HCT116 (cell line): ENCODE measurements at regions not wholly inside any gene's neighbourhood (a gene's known extent, or its start where the extent isn't known, plus 50 kb on each side); places are given as distances from the start of the nearest gene placed in this dataset.

Experiments used
- ATAC-seq: fragments of 200-7000 bp; cut with Tn5 transposase; 2 replicates; pipeline ENCODE4 v1.9.1; 2020; ENCODE audit warnings: mild to moderate bottlenecking, moderate library complexity
- BruUV-seq: library from RNA; stranded (reverse); fragments of 400-500 nt; replicated peaks from 2 replicates; lab custom pipeline; 2021; lab: Mats Ljungman, UMichigan
- CTCF ChIA-PET: fragments of 300-600 bp; sonication (Branson Sonifier 250); formaldehyde crosslinking; loops from one replicate; lab custom pipeline; 2021; ENCODE audit warnings: antibody characterized with exemption; lab: Charles Lee
- POLR2A ChIA-PET: fragments of 300-600, 350-600 bp; sonication (Branson Sonifier 250); formaldehyde crosslinking; loops from one replicate; lab custom pipeline; 2021; ENCODE audit warnings: antibody characterized with exemption; lab: Charles Lee
- RAD21 ChIA-PET, 2 experiments: fragments of 300-600 bp; sonication (Branson Sonifier 250); formaldehyde crosslinking; loops; one replicate each; lab custom pipeline; 2023; ENCODE audit warnings: low total read pairs in 2 of 2; ENCODE audit not compliant: uncharacterized antibody in 2 of 2, unreplicated experiment in 2 of 2, low non-redundant PET in 1 of 2; lab: Charles Lee
- DNase-seq: peaks from one replicate; pipeline ENCODE4 v3.0.0-alpha.2; 2010; ENCODE audit warnings: low read depth, low spot score
- H2AFZ ChIP-seq: fragments of 200-600 bp; shearing (Covaris generic), sonication (generic); 2 replicates; pipeline ENCODE4 v1.6.1; 2017; ENCODE audit warnings: low read depth, mixed run types, mixed read lengths, antibody characterized with exemption, low read length; ENCODE audit not compliant: poor library complexity, severe bottlenecking
- H3K27ac ChIP-seq: 2 replicates; pipeline ENCODE4 v1.5.1; 2012; ENCODE audit warnings: low read depth, low read length
- H3K27me3 ChIP-seq: fragments of 200-600 bp; sonication (generic); 2 replicates; pipeline ENCODE4 v1.6.1; 2016; ENCODE audit warnings: mixed run types, low read length, mixed read lengths; ENCODE audit not compliant: insufficient read depth
- H3K36me3 ChIP-seq, 2 experiments: fragments of 200-500 bp in 1 of 2; fragments of 200-600 bp in 1 of 2; sonication (Bioruptor generic) in 1 of 2; sonication (generic) in 1 of 2; 2 replicates each; pipeline versions ENCODE4 v1.5.1 to v1.6.1; 2014 to 2016; ENCODE audit warnings: low read length in 2 of 2, inconsistent platforms in 1 of 2, mixed read lengths in 1 of 2, mixed run types in 1 of 2; ENCODE audit not compliant: insufficient read depth in 2 of 2, control insufficient read depth in 1 of 2
- H3K4me1 ChIP-seq, 2 experiments: fragments of 200-600 bp in 1 of 2; sonication (generic) in 1 of 2; 2 replicates each; pipeline versions ENCODE4 v1.5.1 to v1.6.1; 2012 to 2017; ENCODE audit warnings: low read length in 2 of 2, inconsistent platforms in 1 of 2, mild to moderate bottlenecking in 1 of 2, mixed read lengths in 1 of 2, mixed run types in 1 of 2, moderate library complexity in 1 of 2; ENCODE audit not compliant: insufficient read depth in 2 of 2, control insufficient read depth in 1 of 2
- H3K4me2 ChIP-seq: fragments of 200-600 bp; sonication (generic); 2 replicates; pipeline ENCODE4 v1.6.1; 2017; ENCODE audit warnings: mixed run types, low read length, mixed read lengths
- H3K4me3 ChIP-seq, 2 experiments: fragments of 200-600 bp in 1 of 2; sonication (generic) in 1 of 2; replicated peaks in 1 of 2; 2 replicates each; pipeline ENCODE4 v1.5.1; 2011 to 2016; ENCODE audit warnings: low read length in 2 of 2, control low read depth in 1 of 2, low read depth in 1 of 2, mild to moderate bottlenecking in 1 of 2, mixed read lengths in 1 of 2, mixed run types in 1 of 2
- H3K79me2 ChIP-seq: fragments of 200-600 bp; sonication (generic); 2 replicates; pipeline ENCODE4 v1.6.1; 2017; ENCODE audit warnings: mild to moderate bottlenecking, mixed run types, low read length, moderate library complexity, mixed read lengths; ENCODE audit not compliant: insufficient read depth
- H3K9ac ChIP-seq: fragments of 200-600 bp; sonication (generic); 2 replicates; pipeline ENCODE4 v1.6.1; 2016; ENCODE audit warnings: low read length, mixed read lengths
- H3K9me2 ChIP-seq: fragments of 200-600 bp; sonication (generic), shearing (Covaris generic); 2 replicates; pipeline ENCODE4 v1.6.1; 2017; ENCODE audit warnings: mixed run types, mild to moderate bottlenecking, moderate library complexity; ENCODE audit not compliant: insufficient read depth
- H3K9me3 ChIP-seq, 2 experiments: fragments of 200-500 bp in 1 of 2; fragments of 200-600 bp in 1 of 2; sonication (Bioruptor generic) in 1 of 2; sonication (generic) in 1 of 2; 2 replicates each; pipeline ENCODE4 v1.6.1; 2014 to 2017; ENCODE audit warnings: low read length in 2 of 2, mixed read lengths in 2 of 2, inconsistent platforms in 1 of 2, low read depth in 1 of 2, mild to moderate bottlenecking in 1 of 2, mixed run types in 1 of 2, moderate library complexity in 1 of 2; ENCODE audit not compliant: control insufficient read depth in 1 of 2, insufficient read depth in 1 of 2
- H4K20me1 ChIP-seq: fragments of 200-600 bp; sonication (generic), shearing (Covaris generic); 2 replicates; pipeline ENCODE4 v1.6.1; 2017; ENCODE audit warnings: mixed run types, mild to moderate bottlenecking, moderate library complexity; ENCODE audit not compliant: insufficient read depth
- EGR1 ChIP-seq: IDR thresholded peaks from 2 replicates; pipeline ENCODE4 v1.6.1; 2012; ENCODE audit warnings: low read depth
- ELF1 ChIP-seq: IDR thresholded peaks from 2 replicates; pipeline ENCODE4 v1.6.1; 2012; ENCODE audit warnings: low read depth, borderline replicate concordance
- EZH2 ChIP-seq: fragments of 200-600 bp; sonication (generic); IDR thresholded peaks from 2 replicates; pipeline ENCODE4 v1.6.1; 2017; ENCODE audit warnings: antibody characterized with exemption, mixed run types
- FOSL1 ChIP-seq: IDR thresholded peaks from 2 replicates; pipeline ENCODE4 v1.6.1; 2012; ENCODE audit warnings: low read depth
- JUND ChIP-seq: IDR thresholded peaks from 2 replicates; pipeline ENCODE4 v1.6.1; 2012
- SIN3A ChIP-seq: IDR thresholded peaks from 2 replicates; pipeline ENCODE4 v1.6.1; 2012; ENCODE audit warnings: low read depth
- SRF ChIP-seq: IDR thresholded peaks from 2 replicates; pipeline ENCODE4 v1.6.1; 2012; ENCODE audit warnings: low read depth
- TCF7L2 ChIP-seq: IDR thresholded peaks from 2 replicates; pipeline ENCODE4 v1.7.0; 2011; ENCODE audit warnings: borderline replicate concordance, inconsistent platforms; ENCODE audit not compliant: insufficient read depth, insufficient read length; ENCODE audit errors: extremely low read depth
- ZFX ChIP-seq: fragments of 450-650 bp; IDR thresholded peaks from 2 replicates; pipeline ENCODE4 v1.6.1; 2017
- intact Hi-C: fragments of 100-400 bp; cut with micrococcal nuclease; formaldehyde crosslinking; loops from 2 replicates; pipeline ENCODE4 v1.10.0; 2022
- TF ChIP-seq, protein P1 (sequence below): IDR thresholded peaks from 2 replicates; pipeline ENCODE4 v1.6.1; 2012
- TF ChIP-seq, protein P2 (sequence below), 3 experiments: fragments of 200-600 bp in 1 of 3; sonication (generic) in 1 of 3; IDR thresholded peaks in 2 of 3; conservative IDR thresholded peaks in 1 of 3; 2 replicates each; pipeline ENCODE4 v1.5.1; 2012 to 2017; ENCODE audit warnings: low read depth in 2 of 3, low read length in 2 of 3, antibody characterized with exemption in 1 of 3, borderline replicate concordance in 1 of 3, control low read depth in 1 of 3, mild to moderate bottlenecking in 1 of 3, mixed read lengths in 1 of 3, mixed run types in 1 of 3, moderate library complexity in 1 of 3; ENCODE audit not compliant: insufficient read depth in 1 of 3
- TF ChIP-seq, protein P3 (sequence below): IDR thresholded peaks from 2 replicates; pipeline ENCODE4 v1.6.1; 2011; ENCODE audit warnings: mild to moderate bottlenecking, low read length, moderate library complexity; ENCODE audit not compliant: insufficient replicate concordance; ENCODE audit errors: extremely low read depth

DNA sequence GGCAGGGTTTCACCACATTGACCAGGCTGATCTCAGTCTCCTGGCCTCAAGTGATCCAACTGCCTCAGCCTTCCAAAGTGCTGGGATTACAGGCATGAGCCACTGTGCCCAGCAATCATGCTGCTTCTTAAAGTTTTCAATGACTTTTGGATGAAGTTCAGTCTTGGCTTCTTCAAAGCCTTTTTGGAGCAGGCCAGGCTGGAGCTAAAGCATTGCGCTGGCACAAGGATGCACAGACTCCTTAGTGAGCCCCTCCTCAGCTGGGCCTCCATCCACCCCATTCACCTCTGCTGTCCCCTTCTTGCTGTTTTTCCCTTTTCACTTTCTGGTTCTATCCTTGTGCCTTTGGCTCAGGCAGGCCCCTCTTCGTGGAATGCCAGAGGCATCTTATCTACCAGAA, 638.6 kb downstream of the TYW1 start:
- DNase-seq (no peak), ATAC-seq (no peak)
- ChIA-PET POLR2A (no interaction called here), CTCF (no interaction called here), RAD21 (no interaction called here)
- Histone ChIP-seq H3K27ac (no peak overlapping the region), H3K36me3 (no peaks in the 10 kb centered on the region), H3K4me1 (no peaks in the 10 kb centered on the region), H3K79me2 (no peaks in the 10 kb centered on the region), H2AFZ (no peak overlapping the region), H3K9ac (no peak overlapping the region), H3K9me3 (no peaks in the 10 kb centered on the region; a peak in 1 of 4 replicates), H3K4me3 (no peak overlapping the region), H3K9me2 (no peaks in the 10 kb centered on the region), H3K4me2 (no peak overlapping the region), H4K20me1 (no peaks in the 10 kb centered on the region), H3K27me3 (no peaks in the 10 kb centered on the region)
- no TSS peak for BruUV-seq
- TF ChIP-seq SIN3A (no peak), EZH2 (no peak), JUND (no peak), SRF (no peak), EGR1 (no peak), TCF7L2 (no peak), ELF1 (no peak), FOSL1 (no peak), ZFX (no peak)
- TF ChIP-seq, protein P1, sequence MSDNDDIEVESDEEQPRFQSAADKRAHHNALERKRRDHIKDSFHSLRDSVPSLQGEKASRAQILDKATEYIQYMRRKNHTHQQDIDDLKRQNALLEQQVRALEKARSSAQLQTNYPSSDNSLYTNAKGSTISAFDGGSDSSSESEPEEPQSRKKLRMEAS: no peak
- TF ChIP-seq, protein P2, sequence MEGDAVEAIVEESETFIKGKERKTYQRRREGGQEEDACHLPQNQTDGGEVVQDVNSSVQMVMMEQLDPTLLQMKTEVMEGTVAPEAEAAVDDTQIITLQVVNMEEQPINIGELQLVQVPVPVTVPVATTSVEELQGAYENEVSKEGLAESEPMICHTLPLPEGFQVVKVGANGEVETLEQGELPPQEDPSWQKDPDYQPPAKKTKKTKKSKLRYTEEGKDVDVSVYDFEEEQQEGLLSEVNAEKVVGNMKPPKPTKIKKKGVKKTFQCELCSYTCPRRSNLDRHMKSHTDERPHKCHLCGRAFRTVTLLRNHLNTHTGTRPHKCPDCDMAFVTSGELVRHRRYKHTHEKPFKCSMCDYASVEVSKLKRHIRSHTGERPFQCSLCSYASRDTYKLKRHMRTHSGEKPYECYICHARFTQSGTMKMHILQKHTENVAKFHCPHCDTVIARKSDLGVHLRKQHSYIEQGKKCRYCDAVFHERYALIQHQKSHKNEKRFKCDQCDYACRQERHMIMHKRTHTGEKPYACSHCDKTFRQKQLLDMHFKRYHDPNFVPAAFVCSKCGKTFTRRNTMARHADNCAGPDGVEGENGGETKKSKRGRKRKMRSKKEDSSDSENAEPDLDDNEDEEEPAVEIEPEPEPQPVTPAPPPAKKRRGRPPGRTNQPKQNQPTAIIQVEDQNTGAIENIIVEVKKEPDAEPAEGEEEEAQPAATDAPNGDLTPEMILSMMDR (IDR thresholded peaks at IDR 0.05 in 2 of 3, conservative IDR thresholded peaks at IDR 0.05 in 1 of 3; ENCODE audit: borderline replicate concordance in 1 of 3, insufficient read depth in 1 of 3, low read depth in 2 of 3, low read length in 2 of 3): no peak
- TF ChIP-seq, protein P3, sequence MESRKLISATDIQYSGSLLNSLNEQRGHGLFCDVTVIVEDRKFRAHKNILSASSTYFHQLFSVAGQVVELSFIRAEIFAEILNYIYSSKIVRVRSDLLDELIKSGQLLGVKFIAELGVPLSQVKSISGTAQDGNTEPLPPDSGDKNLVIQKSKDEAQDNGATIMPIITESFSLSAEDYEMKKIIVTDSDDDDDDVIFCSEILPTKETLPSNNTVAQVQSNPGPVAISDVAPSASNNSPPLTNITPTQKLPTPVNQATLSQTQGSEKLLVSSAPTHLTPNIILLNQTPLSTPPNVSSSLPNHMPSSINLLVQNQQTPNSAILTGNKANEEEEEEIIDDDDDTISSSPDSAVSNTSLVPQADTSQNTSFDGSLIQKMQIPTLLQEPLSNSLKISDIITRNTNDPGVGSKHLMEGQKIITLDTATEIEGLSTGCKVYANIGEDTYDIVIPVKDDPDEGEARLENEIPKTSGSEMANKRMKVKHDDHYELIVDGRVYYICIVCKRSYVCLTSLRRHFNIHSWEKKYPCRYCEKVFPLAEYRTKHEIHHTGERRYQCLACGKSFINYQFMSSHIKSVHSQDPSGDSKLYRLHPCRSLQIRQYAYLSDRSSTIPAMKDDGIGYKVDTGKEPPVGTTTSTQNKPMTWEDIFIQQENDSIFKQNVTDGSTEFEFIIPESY: no peak
- intact Hi-C loops: no loop called here
